ENCODE measurements at regions not wholly inside any gene's neighbourhood (a gene's known extent, or its start where the extent isn't known, plus 50 kb on each side); places are given as distances from the start of the nearest gene placed in this dataset.

DNA sequence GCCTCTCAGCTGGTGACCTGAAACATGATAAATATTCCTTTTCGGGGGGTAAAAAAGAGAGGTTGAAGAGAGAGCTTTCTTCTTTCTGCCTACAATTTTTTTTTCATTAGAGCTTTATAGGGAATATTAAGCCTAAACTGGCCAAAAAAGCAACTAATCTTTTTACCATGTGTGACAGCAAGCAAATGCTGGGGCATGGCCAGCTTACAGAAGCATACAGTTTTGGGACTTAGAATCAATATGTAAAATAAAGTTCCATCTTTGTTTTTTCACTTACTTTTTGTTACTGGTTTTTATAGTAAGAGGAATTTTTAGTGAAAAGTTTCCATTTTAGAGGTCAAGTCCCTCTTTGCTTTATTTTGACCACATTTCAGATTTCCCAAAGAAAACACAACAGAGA lies 301.2 kb upstream of the DEPDC1 start:
- Histone ChIP-seq H3K27ac (ENCODE audit: low read depth, low read length) (no peak overlapping the region), H3K4me1 (ENCODE audit: control insufficient read depth, insufficient read depth, low read length) (no peaks in the 10 kb centered on the region), H3K27me3 (ENCODE audit: control insufficient read depth, insufficient read depth, low read length) (no peaks in the 10 kb centered on the region), H3K36me3 (ENCODE audit: control insufficient read depth, insufficient read depth, low read length) (no peaks in the 10 kb centered on the region), H3K9me3 (ENCODE audit: control insufficient read depth, insufficient read depth, low read length) (no peaks in the 10 kb centered on the region), H3K4me3 (ENCODE audit: low read depth, low read length) (no peak overlapping the region)
- WGBS (ENCODE audit: insufficient coverage) = no CpG with 5 or more reads among the region's 1 CpG
- no peak for DNase-seq (ENCODE audit: low read depth in 4 of 6, low spot score in 6 of 6)

DNA sequence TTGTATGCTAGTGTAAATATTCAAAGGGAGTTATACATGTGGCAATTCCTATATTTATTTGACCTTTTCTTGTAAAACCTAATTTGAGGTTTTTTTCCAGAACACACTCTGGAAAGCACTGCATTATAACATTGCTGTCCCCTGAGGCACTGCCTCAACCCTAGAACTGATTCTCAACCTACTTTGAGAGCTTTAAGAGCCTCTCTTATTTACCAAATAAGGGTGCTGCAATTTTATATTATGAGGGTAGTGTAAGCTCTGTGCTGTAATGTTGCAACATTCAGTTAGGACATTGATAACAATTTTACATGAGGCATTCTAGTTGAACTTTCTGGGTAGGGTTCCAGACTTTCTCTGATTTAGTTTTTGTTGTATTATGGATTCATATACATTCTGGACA lies 302.2 kb upstream of the DEPDC1 start:
- Histone ChIP-seq H3K27ac (ENCODE audit: low read depth, low read length) (no peak overlapping the region), H3K27me3 (ENCODE audit: control insufficient read depth, insufficient read depth, low read length) (no peaks in the 10 kb centered on the region), H3K9me3 (ENCODE audit: control insufficient read depth, insufficient read depth, low read length) (no peaks in the 10 kb centered on the region), H3K36me3 (ENCODE audit: control insufficient read depth, insufficient read depth, low read length) (no peaks in the 10 kb centered on the region), H3K4me1 (ENCODE audit: control insufficient read depth, insufficient read depth, low read length) (no peaks in the 10 kb centered on the region), H3K4me3 (ENCODE audit: low read depth, low read length) (no peak overlapping the region)
- no peak for DNase-seq (ENCODE audit: low read depth in 4 of 6, low spot score in 6 of 6)

DNA sequence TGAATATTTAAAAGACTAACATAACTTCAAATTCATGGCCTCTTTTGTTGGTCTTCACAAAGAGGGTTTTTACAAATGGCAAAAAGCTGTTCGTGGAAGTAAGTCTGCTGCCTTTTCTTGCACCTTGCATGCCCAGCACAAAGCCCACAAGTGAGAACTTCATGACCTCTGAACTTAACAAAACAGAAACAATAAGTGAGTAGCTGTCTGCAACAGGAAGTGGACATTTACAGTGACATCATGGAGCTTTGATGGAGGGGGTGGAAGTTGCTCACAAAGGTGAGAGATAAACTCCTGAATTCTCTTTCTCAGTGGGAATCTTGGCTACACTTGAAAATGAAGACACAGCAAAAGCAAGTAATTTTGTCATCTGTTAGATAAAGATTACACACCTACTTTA lies 303.3 kb upstream of the DEPDC1 start:
- 38% methylated on average over 1 of the region's 1 CpG for WGBS (ENCODE audit: insufficient coverage)
- no peak for DNase-seq (ENCODE audit: low read depth in 4 of 6, low spot score in 6 of 6)
- Histone ChIP-seq H3K36me3 (ENCODE audit: control insufficient read depth, insufficient read depth, low read length) (no peaks in the 10 kb centered on the region), H3K9me3 (ENCODE audit: control insufficient read depth, insufficient read depth, low read length) (no peaks in the 10 kb centered on the region), H3K4me3 (ENCODE audit: low read depth, low read length) (no peak overlapping the region), H3K27me3 (ENCODE audit: control insufficient read depth, insufficient read depth, low read length) (no peaks in the 10 kb centered on the region), H3K4me1 (ENCODE audit: control insufficient read depth, insufficient read depth, low read length) (no peaks in the 10 kb centered on the region), H3K27ac (ENCODE audit: low read depth, low read length) (no peak overlapping the region)

DNA sequence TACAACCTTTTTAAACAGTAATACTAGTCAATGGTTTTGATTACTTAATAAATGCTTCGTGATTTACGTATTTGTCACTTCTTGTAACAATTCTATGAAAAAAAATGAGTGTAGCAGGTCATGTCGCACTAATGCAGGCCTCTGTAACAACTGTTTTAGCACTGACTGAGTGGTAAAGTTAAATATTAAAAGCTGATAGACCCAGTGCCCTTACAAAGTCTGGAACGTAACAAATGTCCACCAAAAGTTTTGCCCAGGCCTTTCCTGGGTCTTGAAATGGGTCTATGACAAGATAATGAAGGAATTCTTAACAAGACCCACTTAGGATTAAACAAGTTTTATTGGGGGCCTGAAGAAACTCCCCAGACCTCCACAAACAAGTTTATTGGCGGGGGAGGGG lies 304.6 kb upstream of the DEPDC1 start:
- H3K4me3 ChIP-seq (ENCODE audit: low read depth, low read length) = no peak overlapping the region
- DNase-seq (ENCODE audit: low read depth in 4 of 6, low spot score in 6 of 6) = no peak
- H3K36me3 ChIP-seq (ENCODE audit: control insufficient read depth, insufficient read depth, low read length) = no peaks in the 10 kb centered on the region
- no peaks in the 10 kb centered on the region for H3K9me3 ChIP-seq (ENCODE audit: control insufficient read depth, insufficient read depth, low read length)
- no peaks in the 10 kb centered on the region for H3K27me3 ChIP-seq (ENCODE audit: control insufficient read depth, insufficient read depth, low read length)
- 100% methylated on average over 1 of the region's 5 CpGs for WGBS (ENCODE audit: insufficient coverage)
- no peak overlapping the region for H3K27ac ChIP-seq (ENCODE audit: low read depth, low read length)
- H3K4me1 ChIP-seq (ENCODE audit: control insufficient read depth, insufficient read depth, low read length) = no peaks in the 10 kb centered on the region

DNA sequence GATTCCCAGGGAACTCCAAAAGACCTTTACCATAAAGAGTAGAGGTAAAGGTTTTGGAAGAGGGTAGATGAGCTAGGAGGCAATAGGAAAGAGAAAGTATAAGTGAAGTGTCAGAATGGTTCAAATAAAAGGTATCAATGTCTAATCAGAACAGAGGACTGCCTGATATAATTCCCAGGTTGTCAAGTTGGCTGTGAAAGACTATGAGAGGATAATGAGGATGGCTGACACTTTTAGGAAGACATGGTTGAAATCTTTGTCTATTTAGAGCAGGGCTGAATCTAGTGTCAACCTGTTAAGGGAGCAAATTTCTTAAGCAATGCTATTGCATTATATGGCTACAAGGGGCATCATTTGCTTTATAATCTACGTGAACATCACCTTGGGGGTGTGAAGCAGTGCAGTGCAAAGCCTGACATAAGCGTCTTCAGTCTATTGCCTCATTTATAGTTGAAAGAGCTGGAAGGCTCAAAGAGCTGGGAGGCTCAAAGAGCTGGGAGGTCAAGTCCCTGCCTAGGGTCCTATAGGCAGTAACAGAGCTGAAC lies 308.3 kb upstream of the DEPDC1 start:
- WGBS (ENCODE audit: insufficient coverage) = 88% methylated on average over 2 of the region's 2 CpGs
- no peak for DNase-seq (ENCODE audit: low read depth in 4 of 6, low spot score in 6 of 6)
- Histone ChIP-seq H3K4me1 (ENCODE audit: control insufficient read depth, insufficient read depth, low read length) (no peaks in the 10 kb centered on the region), H3K27me3 (ENCODE audit: control insufficient read depth, insufficient read depth, low read length) (no peaks in the 10 kb centered on the region), H3K9me3 (ENCODE audit: control insufficient read depth, insufficient read depth, low read length) (no peaks in the 10 kb centered on the region), H3K27ac (ENCODE audit: low read depth, low read length) (no peak overlapping the region), H3K36me3 (ENCODE audit: control insufficient read depth, insufficient read depth, low read length) (no peaks in the 10 kb centered on the region), H3K4me3 (ENCODE audit: low read depth, low read length) (no peak overlapping the region)

DNA sequence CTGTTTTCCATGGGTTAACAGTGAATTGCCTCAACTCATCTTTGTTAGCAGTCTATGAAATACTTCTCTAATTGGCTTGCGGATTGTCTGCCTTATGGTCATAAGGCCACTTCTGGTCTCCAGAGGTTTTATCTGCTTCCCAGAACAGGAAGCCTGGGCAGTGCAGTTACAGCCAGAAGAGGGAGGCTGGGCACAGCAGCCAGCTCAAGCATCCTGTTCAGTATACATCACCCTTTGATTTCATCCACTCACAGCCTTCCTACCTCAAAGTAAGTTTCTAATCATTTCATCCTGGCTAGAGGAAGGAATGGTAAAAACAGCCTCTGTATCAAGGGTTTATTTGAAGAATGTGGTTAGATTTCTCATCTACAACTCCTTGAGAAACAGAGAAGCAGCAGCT lies 311.5 kb upstream of the DEPDC1 start:
- WGBS (ENCODE audit: insufficient coverage) = 75% methylated on average over 1 of the region's 1 CpG
- H3K4me1 ChIP-seq (ENCODE audit: control insufficient read depth, insufficient read depth, low read length) = peaks cover 3% of the 10 kb centered on the region

DNA sequence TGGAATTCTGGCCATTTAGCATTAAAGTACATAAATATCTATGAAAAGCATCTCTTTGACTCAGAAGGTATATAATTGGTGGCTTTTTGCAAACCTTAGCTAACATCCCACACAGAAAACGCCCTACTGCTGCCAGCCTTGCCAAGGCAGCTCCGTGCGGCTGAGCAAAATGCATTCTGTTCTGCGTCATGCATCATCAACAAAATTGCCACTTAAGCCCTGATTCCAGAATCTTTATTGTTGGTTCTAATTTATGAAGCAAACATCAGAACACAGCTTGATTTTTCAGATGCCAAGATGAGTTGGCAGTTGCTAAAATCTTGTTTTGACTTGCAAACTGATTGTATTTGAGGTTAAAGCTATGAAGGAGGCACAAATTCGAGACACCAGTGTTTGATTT lies 314.9 kb upstream of the DEPDC1 start:
- no peaks in the 10 kb centered on the region for H3K36me3 ChIP-seq (ENCODE audit: control insufficient read depth, insufficient read depth, low read length)
- no peaks in the 10 kb centered on the region for H3K27me3 ChIP-seq (ENCODE audit: control insufficient read depth, insufficient read depth, low read length)
- peaks cover 3% of the 10 kb centered on the region for H3K4me1 ChIP-seq (ENCODE audit: control insufficient read depth, insufficient read depth, low read length)
- no CpG with 5 or more reads among the region's 5 CpGs for WGBS (ENCODE audit: insufficient coverage)
- H3K27ac ChIP-seq (ENCODE audit: low read depth, low read length) = no peak overlapping the region
- DNase-seq (ENCODE audit: low read depth in 4 of 6, low spot score in 6 of 6) = peak in 4 of 6 donors; percentile 9 to 89 (median 50)
- no peak overlapping the region for H3K4me3 ChIP-seq (ENCODE audit: low read depth, low read length)
- H3K9me3 ChIP-seq (ENCODE audit: control insufficient read depth, insufficient read depth, low read length) = no peaks in the 10 kb centered on the region

More for the DNA sequence above, 311.5 kb upstream of the DEPDC1 start:
- Histone ChIP-seq H3K36me3 (ENCODE audit: control insufficient read depth, insufficient read depth, low read length) (no peaks in the 10 kb centered on the region), H3K27me3 (ENCODE audit: control insufficient read depth, insufficient read depth, low read length) (no peaks in the 10 kb centered on the region), H3K4me3 (ENCODE audit: low read depth, low read length) (no peak overlapping the region), H3K9me3 (ENCODE audit: control insufficient read depth, insufficient read depth, low read length) (no peaks in the 10 kb centered on the region), H3K27ac (ENCODE audit: low read depth, low read length) (no peak overlapping the region)
- DNase-seq (ENCODE audit: low read depth in 4 of 6, low spot score in 6 of 6) = peak in 2 of 6 donors; percentile 20 to 38

DNA sequence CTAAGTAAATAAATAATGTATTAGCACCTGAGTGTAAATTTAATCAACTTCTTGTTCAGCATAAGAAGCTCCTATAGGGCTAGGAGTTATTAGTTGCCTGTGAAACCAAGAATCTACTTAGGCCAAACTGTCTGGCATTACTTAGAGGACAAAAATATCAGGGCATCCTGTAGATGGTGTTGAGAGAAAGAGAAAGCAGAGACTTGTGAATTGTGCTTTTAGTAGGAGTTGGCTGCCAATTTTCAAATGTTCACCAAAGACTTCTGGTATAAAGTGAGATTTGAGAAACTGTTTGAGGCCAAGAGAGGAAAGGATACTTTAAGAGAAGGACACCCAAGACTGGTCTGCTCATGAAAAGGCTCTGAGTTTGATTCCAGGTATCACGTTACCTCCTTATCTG lies 315.5 kb upstream of the DEPDC1 start:
- Histone ChIP-seq H3K4me1 (ENCODE audit: control insufficient read depth, insufficient read depth, low read length) (peaks cover 3% of the 10 kb centered on the region), H3K27me3 (ENCODE audit: control insufficient read depth, insufficient read depth, low read length) (no peaks in the 10 kb centered on the region), H3K27ac (ENCODE audit: low read depth, low read length) (no peak overlapping the region), H3K4me3 (ENCODE audit: low read depth, low read length) (no peak overlapping the region), H3K9me3 (ENCODE audit: control insufficient read depth, insufficient read depth, low read length) (no peaks in the 10 kb centered on the region), H3K36me3 (ENCODE audit: control insufficient read depth, insufficient read depth, low read length) (no peaks in the 10 kb centered on the region)
- WGBS (ENCODE audit: insufficient coverage) = no CpG with 5 or more reads among the region's 1 CpG
- peak in 2 of 6 donors; percentile 57 to 59 for DNase-seq (ENCODE audit: low read depth in 4 of 6, low spot score in 6 of 6)

DNA sequence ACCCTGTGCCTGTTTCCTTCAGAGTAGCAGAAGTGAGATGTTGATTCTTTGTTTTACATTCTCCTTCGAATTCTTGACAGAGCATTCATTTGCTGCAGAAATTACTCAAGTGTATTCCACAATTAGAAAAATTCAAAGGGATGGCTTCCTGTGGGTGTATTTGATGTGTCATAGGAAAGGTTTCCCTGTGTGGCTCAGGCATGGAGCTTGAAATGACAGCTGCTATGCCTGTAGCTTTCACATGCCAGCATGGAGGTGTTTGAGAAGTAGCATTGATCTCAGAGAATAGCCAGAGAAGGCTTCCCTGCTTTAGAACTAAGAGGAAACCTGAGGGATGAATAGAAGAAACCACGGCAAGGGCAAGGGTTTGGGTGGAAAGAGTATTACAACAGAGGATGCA lies 317.2 kb upstream of the DEPDC1 start:
- Histone ChIP-seq H3K27me3 (ENCODE audit: control insufficient read depth, insufficient read depth, low read length) (no peaks in the 10 kb centered on the region), H3K36me3 (ENCODE audit: control insufficient read depth, insufficient read depth, low read length) (no peaks in the 10 kb centered on the region), H3K9me3 (ENCODE audit: control insufficient read depth, insufficient read depth, low read length) (no peaks in the 10 kb centered on the region), H3K4me1 (ENCODE audit: control insufficient read depth, insufficient read depth, low read length) (peaks cover 3% of the 10 kb centered on the region), H3K4me3 (ENCODE audit: low read depth, low read length) (no peak overlapping the region), H3K27ac (ENCODE audit: low read depth, low read length) (no peak overlapping the region)
- peak in 1 of 6 donors; percentile 18 for DNase-seq (ENCODE audit: low read depth in 4 of 6, low spot score in 6 of 6)
- 73% methylated on average over 1 of the region's 2 CpGs for WGBS (ENCODE audit: insufficient coverage)

DNA sequence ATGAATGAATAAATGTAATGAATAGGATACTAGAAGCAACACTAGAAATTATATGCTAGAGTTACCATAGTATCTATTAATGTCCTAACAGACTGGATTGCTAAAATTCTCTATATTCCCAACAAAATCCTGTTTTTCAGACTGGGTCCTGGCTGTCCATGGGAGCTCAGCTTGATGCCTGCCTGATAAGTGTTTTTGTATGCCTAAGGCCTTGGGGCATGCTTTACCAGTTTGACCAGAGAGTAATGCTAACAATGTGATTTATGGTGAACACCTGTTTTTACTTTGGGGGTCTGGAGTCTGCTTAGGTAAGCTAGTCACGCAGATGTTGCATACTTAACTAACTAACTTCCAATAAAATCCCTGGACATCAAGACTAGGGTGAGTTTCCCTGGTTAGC lies 318.8 kb upstream of the DEPDC1 start:
- Histone ChIP-seq H3K27me3 (ENCODE audit: control insufficient read depth, insufficient read depth, low read length) (no peaks in the 10 kb centered on the region), H3K36me3 (ENCODE audit: control insufficient read depth, insufficient read depth, low read length) (no peaks in the 10 kb centered on the region), H3K4me1 (ENCODE audit: control insufficient read depth, insufficient read depth, low read length) (peaks cover 3% of the 10 kb centered on the region), H3K4me3 (ENCODE audit: low read depth, low read length) (no peak overlapping the region), H3K9me3 (ENCODE audit: control insufficient read depth, insufficient read depth, low read length) (peaks cover 2% of the 10 kb centered on the region), H3K27ac (ENCODE audit: low read depth, low read length) (no peak overlapping the region)
- no CpG with 5 or more reads among the region's 1 CpG for WGBS (ENCODE audit: insufficient coverage)
- DNase-seq (ENCODE audit: low read depth in 4 of 6, low spot score in 6 of 6) = no peak
